ENCODE measurements at regions not wholly inside any gene's neighbourhood (a gene's known extent, or its start where the extent isn't known, plus 50 kb on each side); places are given as distances from the start of the nearest gene placed in this dataset.

DNA sequence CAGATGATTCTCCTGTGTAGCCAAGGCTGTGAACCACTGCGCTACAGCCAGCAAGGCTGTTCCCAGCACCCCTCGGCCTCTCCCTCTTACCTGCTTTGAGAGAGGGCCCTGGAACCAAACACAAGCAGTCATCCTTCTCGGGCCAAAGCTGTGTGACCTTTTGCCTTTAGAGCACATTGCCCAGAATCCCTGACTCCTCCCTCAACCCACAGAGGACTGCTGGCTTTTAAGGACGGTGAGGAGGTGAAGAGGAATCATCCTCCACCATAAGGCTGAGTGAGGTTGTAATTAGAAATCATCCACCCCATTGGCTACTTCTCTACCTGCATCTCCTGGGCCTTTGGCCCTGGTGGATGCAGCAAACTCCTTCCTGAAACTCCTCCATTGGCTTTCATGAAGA, 93.6 kb upstream of the PJA1 start:
- TF ChIP-seq, protein P1, sequence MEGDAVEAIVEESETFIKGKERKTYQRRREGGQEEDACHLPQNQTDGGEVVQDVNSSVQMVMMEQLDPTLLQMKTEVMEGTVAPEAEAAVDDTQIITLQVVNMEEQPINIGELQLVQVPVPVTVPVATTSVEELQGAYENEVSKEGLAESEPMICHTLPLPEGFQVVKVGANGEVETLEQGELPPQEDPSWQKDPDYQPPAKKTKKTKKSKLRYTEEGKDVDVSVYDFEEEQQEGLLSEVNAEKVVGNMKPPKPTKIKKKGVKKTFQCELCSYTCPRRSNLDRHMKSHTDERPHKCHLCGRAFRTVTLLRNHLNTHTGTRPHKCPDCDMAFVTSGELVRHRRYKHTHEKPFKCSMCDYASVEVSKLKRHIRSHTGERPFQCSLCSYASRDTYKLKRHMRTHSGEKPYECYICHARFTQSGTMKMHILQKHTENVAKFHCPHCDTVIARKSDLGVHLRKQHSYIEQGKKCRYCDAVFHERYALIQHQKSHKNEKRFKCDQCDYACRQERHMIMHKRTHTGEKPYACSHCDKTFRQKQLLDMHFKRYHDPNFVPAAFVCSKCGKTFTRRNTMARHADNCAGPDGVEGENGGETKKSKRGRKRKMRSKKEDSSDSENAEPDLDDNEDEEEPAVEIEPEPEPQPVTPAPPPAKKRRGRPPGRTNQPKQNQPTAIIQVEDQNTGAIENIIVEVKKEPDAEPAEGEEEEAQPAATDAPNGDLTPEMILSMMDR (IDR thresholded peaks at IDR 0.05; ENCODE audit: insufficient read depth, low read length, poor library complexity, severe bottlenecking): no peak
- no peaks in the 10 kb centered on the region; the same call in 1 of the 2 replicates for H3K27me3 ChIP-seq (replicated peaks; ENCODE audit: control insufficient read depth, insufficient read depth, low read length)
- no peak for DNase-seq (ENCODE audit: extremely low read depth, insufficient read length)
- H3K36me3 ChIP-seq (ENCODE audit: control insufficient read depth, insufficient read depth, low read length): no peaks in the 10 kb centered on the region
- no peak overlapping the region for H3K4me3 ChIP-seq (replicated peaks; ENCODE audit: low read depth, low read length)

DNA sequence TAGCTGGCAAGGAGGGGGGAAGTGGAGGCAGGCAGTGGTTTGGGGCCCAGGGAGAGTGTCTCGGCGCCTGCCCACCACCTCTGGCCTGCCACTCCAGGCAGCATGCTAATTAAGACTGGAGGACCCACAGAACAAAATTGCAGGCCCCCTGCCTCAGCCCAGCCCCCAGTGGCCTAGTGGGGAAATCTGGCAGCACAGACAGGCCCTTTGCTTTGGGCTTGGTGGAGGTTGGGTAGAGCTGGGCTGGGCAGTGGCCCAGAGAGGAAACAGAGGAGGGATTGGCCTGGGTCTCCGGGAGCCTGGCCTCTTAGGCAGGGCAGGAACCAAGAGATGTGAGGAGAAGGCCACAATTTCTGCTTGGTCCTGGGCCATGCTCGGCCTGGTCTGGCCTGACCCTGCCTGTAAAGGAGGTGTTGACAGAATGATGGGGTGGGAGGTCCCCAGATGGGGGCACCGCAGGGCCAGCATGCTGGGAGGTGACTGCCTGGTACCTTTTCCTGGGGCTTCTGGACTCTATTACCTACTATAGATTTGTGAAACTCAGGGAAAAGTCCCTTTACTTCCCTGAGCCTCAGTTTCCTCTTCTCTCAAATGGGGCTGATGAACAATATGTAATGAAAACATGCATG, 92.4 kb upstream of the PJA1 start:
- H3K4me3 ChIP-seq (replicated peaks; ENCODE audit: low read depth, low read length): no peak overlapping the region
- DNase-seq (ENCODE audit: extremely low read depth, insufficient read length): no peak
- H3K27me3 ChIP-seq (replicated peaks; ENCODE audit: control insufficient read depth, insufficient read depth, low read length): no peaks in the 10 kb centered on the region
- no peaks in the 10 kb centered on the region for H3K36me3 ChIP-seq (ENCODE audit: control insufficient read depth, insufficient read depth, low read length)
- TF ChIP-seq, protein P1 (IDR thresholded peaks at IDR 0.05; ENCODE audit: insufficient read depth, low read length, poor library complexity, severe bottlenecking): no peak

DNA sequence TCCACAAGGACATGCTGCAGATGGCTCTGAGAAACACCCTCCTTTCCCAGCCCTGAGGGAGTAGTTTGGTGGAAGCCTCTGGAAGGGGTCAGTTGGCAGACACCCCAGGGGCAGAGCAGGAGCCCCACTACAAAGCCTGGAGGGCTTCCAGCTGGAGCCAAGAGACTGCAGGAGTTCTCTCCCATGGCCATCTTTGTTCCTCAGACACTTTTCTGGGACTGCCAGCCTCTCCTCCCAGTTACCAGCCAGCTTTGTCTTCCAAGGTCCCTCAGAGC, 91.0 kb upstream of the PJA1 start:
- Histone ChIP-seq H3K27me3 (replicated peaks; ENCODE audit: control insufficient read depth, insufficient read depth, low read length) (no peaks in the 10 kb centered on the region), H3K4me3 (replicated peaks; ENCODE audit: low read depth, low read length) (no peak overlapping the region), H3K36me3 (ENCODE audit: control insufficient read depth, insufficient read depth, low read length) (no peaks in the 10 kb centered on the region)
- TF ChIP-seq, protein P1 (IDR thresholded peaks at IDR 0.05; ENCODE audit: insufficient read depth, low read length, poor library complexity, severe bottlenecking): no peak
- DNase-seq (ENCODE audit: extremely low read depth, insufficient read length): no peak

DNA sequence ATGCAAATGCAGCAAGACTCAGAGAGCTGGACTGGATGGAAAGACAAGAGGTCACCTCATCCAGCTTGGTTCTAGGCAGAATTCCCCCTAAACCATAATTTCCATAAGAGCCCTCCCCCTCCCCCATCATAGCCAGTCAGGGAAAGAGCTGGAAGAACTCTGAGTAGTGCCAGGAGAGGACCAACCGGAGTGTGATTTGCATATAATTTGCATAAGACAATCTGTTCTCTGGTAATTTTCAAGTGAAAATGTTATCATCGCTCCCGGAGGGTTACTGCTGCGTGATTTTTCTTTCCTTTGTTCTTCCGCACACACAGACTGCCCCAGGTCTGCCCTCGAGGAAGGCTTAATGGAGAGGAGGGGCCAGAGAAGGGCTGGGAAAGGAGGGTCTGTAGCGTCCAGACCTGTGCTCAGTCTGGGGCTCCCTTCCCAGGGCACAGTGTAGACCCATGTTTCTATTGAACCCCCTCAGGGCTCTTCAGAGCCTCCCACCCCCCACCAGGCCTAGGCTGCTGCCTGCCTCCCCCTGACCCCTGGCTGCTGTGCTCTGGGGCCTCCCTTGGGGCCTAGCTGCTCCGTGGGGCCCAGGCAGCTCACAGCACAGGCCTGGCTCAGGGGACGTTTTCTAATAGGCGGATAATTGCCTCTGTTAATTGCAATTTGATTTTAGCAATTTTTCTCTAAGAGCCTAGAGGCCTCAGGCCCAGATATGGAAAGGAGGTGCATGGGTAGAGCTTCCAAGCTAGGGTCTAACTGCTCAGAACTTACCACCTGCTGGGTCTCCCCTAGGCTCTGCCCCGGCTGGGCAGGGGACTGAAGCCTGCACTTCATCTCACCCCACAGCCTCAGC, 90.4 kb upstream of the PJA1 start:
- TF ChIP-seq, protein P1 (IDR thresholded peaks at IDR 0.05; ENCODE audit: insufficient read depth, low read length, poor library complexity, severe bottlenecking): no peak
- no peak for DNase-seq (ENCODE audit: extremely low read depth, insufficient read length)
- Histone ChIP-seq H3K27me3 (replicated peaks; ENCODE audit: control insufficient read depth, insufficient read depth, low read length) (no peaks in the 10 kb centered on the region), H3K36me3 (ENCODE audit: control insufficient read depth, insufficient read depth, low read length) (no peaks in the 10 kb centered on the region), H3K4me3 (replicated peaks; ENCODE audit: low read depth, low read length) (no peak overlapping the region)

DNA sequence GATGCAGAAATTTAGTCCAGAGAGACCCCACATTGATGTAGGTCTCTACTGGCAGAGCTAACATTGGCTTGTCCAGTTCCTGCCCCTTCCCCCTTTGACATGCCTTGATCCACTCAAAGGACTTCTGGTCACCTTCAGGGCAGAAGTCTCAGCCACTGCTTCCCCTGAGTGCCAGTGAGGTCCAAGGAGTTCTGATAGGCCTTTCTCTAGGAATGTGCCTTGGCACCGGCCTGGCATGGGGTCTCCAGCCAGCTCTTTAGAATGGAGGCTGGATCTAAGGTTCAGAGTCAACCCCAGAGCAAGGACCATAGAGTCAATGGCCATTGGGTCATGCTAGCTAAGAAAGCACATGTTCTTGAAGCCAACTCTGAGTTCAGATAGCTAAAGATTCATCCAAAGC, 88.6 kb upstream of the PJA1 start:
- Histone ChIP-seq H3K27me3 (replicated peaks; ENCODE audit: control insufficient read depth, insufficient read depth, low read length) (no peaks in the 10 kb centered on the region), H3K36me3 (ENCODE audit: control insufficient read depth, insufficient read depth, low read length) (no peaks in the 10 kb centered on the region), H3K4me3 (replicated peaks; ENCODE audit: low read depth, low read length) (no peak overlapping the region)
- DNase-seq (ENCODE audit: extremely low read depth, insufficient read length): no peak
- TF ChIP-seq, protein P1 (IDR thresholded peaks at IDR 0.05; ENCODE audit: insufficient read depth, low read length, poor library complexity, severe bottlenecking): no peak
